Stimulated activated naive CD8-positive, alpha-beta T cell treated with anti-CD3 and anti-CD28 coated beads, Interleukin-15, Interleukin-2, amounts not matched to agents 100 ng/mL and 50 ng/mL, for 24 hours (primary cell): ENCODE measurements at regions not wholly inside any gene's neighbourhood (a gene's known extent, or its start where the extent isn't known, plus 50 kb on each side); places are given as distances from the start of the nearest gene placed in this dataset.

Experiments used
- H3K27ac Mint-ChIP-seq: one replicate; pipeline ENCODE4 v1.8.0; 2021; ENCODE audit warnings: mild to moderate bottlenecking, mixed read lengths
- H3K27me3 Mint-ChIP-seq: one replicate; pipeline ENCODE4 v1.8.0; 2021; ENCODE audit warnings: mixed read lengths
- H3K36me3 Mint-ChIP-seq: one replicate; pipeline ENCODE4 v1.8.0; 2021; ENCODE audit warnings: low read depth, mixed read lengths
- H3K4me1 Mint-ChIP-seq: one replicate; pipeline ENCODE4 v1.8.0; 2021; ENCODE audit warnings: low read depth, mixed read lengths
- H3K4me3 Mint-ChIP-seq: one replicate; pipeline ENCODE4 v1.8.0; 2021; ENCODE audit warnings: mild to moderate bottlenecking, mixed read lengths
- H3K9me3 Mint-ChIP-seq: one replicate; pipeline ENCODE4 v1.8.0; 2021; ENCODE audit warnings: mixed read lengths

DNA sequence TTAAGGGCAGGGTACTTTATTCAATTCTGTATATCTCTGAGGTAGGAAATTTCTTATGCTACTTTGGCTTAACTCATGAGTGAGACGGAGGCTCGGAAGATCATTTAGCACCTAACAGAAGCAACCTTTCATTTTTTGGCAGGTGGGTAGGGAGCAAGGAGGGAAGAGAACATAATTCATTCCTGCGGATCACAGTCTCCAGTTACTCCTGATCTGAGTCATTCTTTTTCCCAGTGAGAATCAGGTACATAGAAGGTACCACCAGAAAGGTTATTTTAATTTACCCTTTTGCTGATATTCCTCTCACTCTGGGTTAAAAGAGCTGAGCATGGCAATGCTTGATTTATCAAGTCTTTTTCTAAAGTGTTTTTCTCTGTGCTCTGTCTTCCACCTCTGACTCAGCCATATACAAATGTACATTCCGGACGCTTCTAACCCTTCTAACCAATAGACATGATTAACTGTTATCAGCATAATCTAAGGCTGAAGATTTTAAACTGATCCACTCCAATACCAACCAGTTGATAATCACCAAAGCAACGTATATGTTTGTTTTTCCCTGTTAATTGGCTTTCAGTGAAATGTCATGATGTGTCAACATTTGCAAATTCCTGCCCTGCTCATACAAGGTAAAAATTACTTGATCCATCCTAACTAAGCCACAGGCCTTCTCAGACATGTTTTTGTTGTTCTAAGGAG lies 271.7 kb downstream of the DUSP10 start:
- Mint-ChIP-seq H3K4me1 (no peaks in the 10 kb centered on the region), H3K9me3 (peaks cover 8% of the 10 kb centered on the region), H3K4me3 (no peak overlapping the region), H3K27me3 (peaks cover 36% of the 10 kb centered on the region), H3K27ac (no peak overlapping the region), H3K36me3 (no peaks in the 10 kb centered on the region)

DNA sequence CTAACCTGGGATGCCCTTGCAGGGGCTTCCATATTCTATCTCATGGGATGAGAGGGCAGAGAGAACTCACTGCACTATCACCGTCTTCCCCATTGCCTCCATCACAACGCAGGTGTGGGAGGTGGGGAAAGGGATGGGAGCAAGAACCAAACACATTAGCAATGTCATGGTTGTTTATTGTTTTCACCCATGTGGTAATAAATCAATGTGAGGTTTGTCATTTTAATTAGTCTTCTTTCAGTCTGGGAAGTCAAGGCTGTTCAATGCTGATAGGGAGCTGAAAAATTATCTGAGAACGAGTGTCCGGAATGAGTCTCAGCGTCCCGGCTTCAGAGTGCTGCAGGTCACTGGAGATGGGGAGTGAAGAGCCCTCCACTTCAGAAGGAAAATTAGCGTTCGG lies 268.5 kb downstream of the DUSP10 start:
- H3K4me1 Mint-ChIP-seq, result peaks cover 6% of the 10 kb centered on the region
- no peaks in the 10 kb centered on the region for H3K9me3 Mint-ChIP-seq
- H3K27ac Mint-ChIP-seq, result no peak overlapping the region
- peaks cover 20% of the 10 kb centered on the region for H3K27me3 Mint-ChIP-seq
- H3K36me3 Mint-ChIP-seq, result no peaks in the 10 kb centered on the region
- H3K4me3 Mint-ChIP-seq, result no peak overlapping the region

GRCh38 chr1:221477252-221477651 lies 264.6 kb downstream of the DUSP10 start:
- Mint-ChIP-seq H3K36me3 (no peaks in the 10 kb centered on the region), H3K4me1 (peaks cover 6% of the 10 kb centered on the region), H3K9me3 (no peaks in the 10 kb centered on the region), H3K27me3 (peaks cover 8% of the 10 kb centered on the region), H3K4me3 (no peak overlapping the region), H3K27ac (no peak overlapping the region)

- H3K36me3 Mint-ChIP-seq, result no peaks in the 10 kb centered on the region
- peaks cover 4% of the 10 kb centered on the region for H3K27me3 Mint-ChIP-seq
- H3K9me3 Mint-ChIP-seq, result no peaks in the 10 kb centered on the region
- H3K4me1 Mint-ChIP-seq, result peaks cover 6% of the 10 kb centered on the region
- H3K27ac Mint-ChIP-seq, result no peak overlapping the region
- H3K4me3 Mint-ChIP-seq, result no peak overlapping the region
Measured at GRCh38 chr1:221478050-221478949, 263.6 kb downstream of the DUSP10 start.

GRCh38 chr1:221487781-221488524 lies 253.9 kb downstream of the DUSP10 start:
- H3K36me3 Mint-ChIP-seq, result no peaks in the 10 kb centered on the region
- H3K4me1 Mint-ChIP-seq, result no peaks in the 10 kb centered on the region
- no peaks in the 10 kb centered on the region for H3K27me3 Mint-ChIP-seq
- no peak overlapping the region for H3K27ac Mint-ChIP-seq
- no peaks in the 10 kb centered on the region for H3K9me3 Mint-ChIP-seq
- no peak overlapping the region for H3K4me3 Mint-ChIP-seq

DNA sequence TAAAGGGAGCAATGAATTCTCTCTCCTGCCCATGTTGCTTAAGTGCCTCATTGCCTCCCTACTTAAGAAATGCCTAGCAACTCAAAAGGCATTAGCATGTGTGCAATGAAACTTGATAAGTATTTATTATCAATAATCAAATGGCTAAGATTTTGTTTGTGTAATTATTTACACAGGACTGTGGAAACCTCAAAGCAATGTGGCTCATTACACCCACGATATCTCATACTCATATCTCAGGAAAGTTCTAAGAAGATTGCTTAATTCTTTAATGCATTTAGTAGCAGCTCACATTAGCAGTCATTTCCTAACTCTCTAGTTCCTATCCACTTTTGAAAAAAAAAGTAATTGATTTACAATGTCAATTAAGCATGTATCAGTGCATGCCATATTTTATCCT lies 253.3 kb downstream of the DUSP10 start:
- Mint-ChIP-seq H3K27ac (no peak overlapping the region), H3K27me3 (no peaks in the 10 kb centered on the region), H3K4me1 (no peaks in the 10 kb centered on the region), H3K9me3 (no peaks in the 10 kb centered on the region), H3K36me3 (no peaks in the 10 kb centered on the region), H3K4me3 (no peak overlapping the region)

DNA sequence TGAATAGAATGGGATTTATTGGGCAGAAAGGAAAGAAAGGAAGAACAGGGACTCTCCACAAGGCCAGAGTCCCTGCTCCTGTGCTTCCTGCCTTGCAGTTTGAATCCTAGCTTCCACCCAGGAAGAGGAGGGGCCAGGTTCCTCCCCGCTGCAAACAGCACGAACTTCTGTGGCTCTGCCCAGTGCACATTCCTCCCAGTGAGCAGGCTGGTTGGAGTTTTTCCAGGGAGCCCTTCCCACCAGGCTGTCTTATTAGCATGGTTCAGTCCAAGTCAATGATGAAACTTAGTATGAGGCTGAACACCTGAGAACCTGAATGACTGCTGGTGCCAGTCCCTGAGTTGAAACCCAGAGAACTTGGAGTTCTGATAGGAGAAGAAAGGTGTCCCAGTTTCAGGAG lies 247.2 kb downstream of the DUSP10 start:
- no peak overlapping the region for H3K27ac Mint-ChIP-seq
- no peaks in the 10 kb centered on the region for H3K36me3 Mint-ChIP-seq
- H3K27me3 Mint-ChIP-seq, result peaks cover 8% of the 10 kb centered on the region
- no peak overlapping the region for H3K4me3 Mint-ChIP-seq
- no peaks in the 10 kb centered on the region for H3K9me3 Mint-ChIP-seq
- no peaks in the 10 kb centered on the region for H3K4me1 Mint-ChIP-seq

- Mint-ChIP-seq H3K4me1 (no peaks in the 10 kb centered on the region), H3K4me3 (no peak overlapping the region), H3K27me3 (peaks cover 8% of the 10 kb centered on the region), H3K27ac (no peak overlapping the region), H3K9me3 (no peaks in the 10 kb centered on the region), H3K36me3 (no peaks in the 10 kb centered on the region)
Measured at GRCh38 chr1:221497046-221497445, 244.8 kb downstream of the DUSP10 start.

DNA sequence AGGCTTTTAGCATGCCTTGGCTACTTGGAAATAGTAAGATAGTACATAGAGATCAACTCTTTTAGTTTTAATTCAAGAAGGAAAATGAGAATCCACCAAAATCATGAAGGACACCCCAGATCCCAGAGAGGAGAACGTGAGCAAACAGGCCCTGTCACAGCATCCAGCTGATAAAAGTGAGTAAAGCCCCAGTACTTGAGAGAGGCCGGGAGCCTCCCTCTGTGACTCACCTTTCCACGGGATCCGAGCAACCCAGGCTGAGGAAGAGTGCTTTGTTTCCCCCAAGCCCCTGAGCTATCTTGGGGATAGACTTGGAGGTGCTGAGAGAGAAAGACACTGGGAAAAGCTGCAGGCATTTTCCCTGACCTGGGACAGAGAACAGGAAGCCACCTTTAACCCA lies 238.6 kb downstream of the DUSP10 start:
- Mint-ChIP-seq H3K9me3 (peaks cover 18% of the 10 kb centered on the region), H3K4me3 (no peak overlapping the region), H3K36me3 (peaks cover 6% of the 10 kb centered on the region), H3K4me1 (no peaks in the 10 kb centered on the region), H3K27me3 (peaks cover 13% of the 10 kb centered on the region), H3K27ac (no peak overlapping the region)

DNA sequence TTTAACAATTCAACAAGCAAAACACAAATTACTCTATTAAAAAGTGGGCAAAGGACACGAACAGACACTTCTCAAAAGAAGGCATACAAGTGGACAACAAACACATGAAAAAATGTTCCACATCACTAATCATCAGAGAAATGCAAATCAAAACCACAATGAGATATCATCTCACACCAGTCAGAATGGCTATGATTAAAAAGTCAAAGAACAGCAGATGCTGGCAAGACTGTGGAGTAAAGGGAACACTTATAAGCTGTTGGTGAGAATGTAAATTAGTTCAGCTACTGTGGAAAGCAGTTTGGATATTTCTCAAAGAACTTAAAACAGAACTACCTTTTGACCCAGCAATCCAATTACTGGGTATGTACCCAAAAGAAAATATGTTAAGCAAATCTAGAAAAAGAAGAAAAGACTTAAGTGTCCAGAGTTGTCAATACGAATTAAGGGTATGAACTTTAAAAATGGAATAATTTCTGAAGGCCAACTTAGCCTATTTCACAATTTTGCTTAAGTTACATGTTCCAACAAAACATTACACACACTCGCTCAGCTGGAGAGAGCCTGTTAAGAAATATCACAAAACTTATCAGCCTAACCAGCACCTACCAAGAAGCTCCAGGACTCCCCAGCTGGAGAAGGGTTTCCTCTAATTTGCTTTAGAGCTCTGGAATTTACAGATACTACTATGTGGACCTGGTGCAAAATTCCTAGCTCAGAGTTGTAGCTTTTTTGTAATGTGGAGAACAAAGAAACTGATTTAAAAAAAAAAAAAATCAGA lies 232.1 kb downstream of the DUSP10 start:
- no peaks in the 10 kb centered on the region for H3K4me1 Mint-ChIP-seq
- H3K27ac Mint-ChIP-seq, result no peak overlapping the region
- peaks cover 18% of the 10 kb centered on the region for H3K9me3 Mint-ChIP-seq
- H3K27me3 Mint-ChIP-seq, result peaks cover 17% of the 10 kb centered on the region
- H3K36me3 Mint-ChIP-seq, result peaks cover 6% of the 10 kb centered on the region
- no peak overlapping the region for H3K4me3 Mint-ChIP-seq

DNA sequence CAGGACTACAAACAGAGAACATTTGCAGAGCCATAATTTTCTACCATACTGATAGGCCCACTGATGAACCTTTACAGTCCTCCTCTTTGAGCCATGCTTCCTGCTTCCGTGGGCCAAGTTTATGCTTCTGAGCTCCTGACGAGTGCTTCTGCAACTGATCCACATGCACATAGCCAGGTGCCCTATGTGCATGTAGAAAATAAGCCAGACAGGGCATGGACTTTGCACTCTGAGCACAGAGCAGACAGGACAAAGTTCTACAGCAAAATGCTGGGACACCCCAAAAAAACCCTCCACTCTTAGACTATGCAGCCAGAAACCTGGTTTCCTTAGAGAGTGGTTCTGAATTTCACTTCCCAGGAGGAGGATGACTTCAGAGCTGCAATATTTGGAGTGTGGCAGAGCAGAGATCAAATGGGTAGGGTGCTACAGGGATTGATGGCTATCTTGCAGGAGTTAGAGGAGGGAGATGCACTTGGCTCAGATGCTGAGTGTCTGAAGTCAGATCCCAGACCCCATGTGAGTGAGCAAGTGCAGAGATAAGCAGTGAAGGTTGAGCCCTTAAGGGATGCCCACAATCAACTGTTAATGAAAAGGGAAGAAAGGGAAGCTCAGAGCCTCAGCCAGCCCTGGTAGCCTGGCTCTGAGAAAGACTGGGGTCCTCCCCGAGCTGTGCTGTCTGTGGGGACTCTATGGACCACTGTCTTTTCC lies 230.9 kb downstream of the DUSP10 start:
- Mint-ChIP-seq H3K36me3 (no peaks in the 10 kb centered on the region), H3K27ac (no peak overlapping the region), H3K9me3 (peaks cover 8% of the 10 kb centered on the region), H3K4me3 (no peak overlapping the region), H3K4me1 (no peaks in the 10 kb centered on the region), H3K27me3 (peaks cover 10% of the 10 kb centered on the region)

- no peak overlapping the region for H3K4me3 Mint-ChIP-seq
- no peaks in the 10 kb centered on the region for H3K36me3 Mint-ChIP-seq
- H3K9me3 Mint-ChIP-seq, result no peaks in the 10 kb centered on the region
- peaks cover 4% of the 10 kb centered on the region for H3K27me3 Mint-ChIP-seq
- no peak overlapping the region for H3K27ac Mint-ChIP-seq
- H3K4me1 Mint-ChIP-seq, result no peaks in the 10 kb centered on the region
Measured at GRCh38 chr1:221511797-221512196, 230.1 kb downstream of the DUSP10 start.

DNA sequence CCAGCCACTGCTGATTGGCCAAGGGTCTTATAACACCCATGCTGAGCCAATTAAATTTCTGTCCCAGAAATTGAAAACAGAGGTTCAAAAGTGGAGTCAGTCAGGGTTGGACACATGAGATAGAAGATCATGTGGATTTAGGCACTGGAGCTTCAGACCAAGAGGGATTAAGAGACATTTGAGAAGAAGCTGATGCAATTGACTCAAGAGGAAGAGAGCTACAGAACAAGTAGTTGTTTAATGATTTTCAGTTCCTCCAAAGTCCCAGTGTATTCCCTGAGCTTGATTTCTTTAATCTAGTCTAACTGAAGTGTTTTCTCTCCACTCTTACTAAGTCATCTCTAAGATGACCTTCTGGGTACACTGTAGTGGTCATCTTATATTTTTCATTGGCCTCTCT lies 227.1 kb downstream of the DUSP10 start:
- Mint-ChIP-seq H3K27ac (peak overlapping the region; percentile 9), H3K27me3 (peaks cover 4% of the 10 kb centered on the region), H3K9me3 (no peaks in the 10 kb centered on the region), H3K4me3 (no peak overlapping the region), H3K36me3 (no peaks in the 10 kb centered on the region), H3K4me1 (no peaks in the 10 kb centered on the region)

- no peaks in the 10 kb centered on the region for H3K4me1 Mint-ChIP-seq
- peaks cover 4% of the 10 kb centered on the region for H3K27me3 Mint-ChIP-seq
- no peaks in the 10 kb centered on the region for H3K9me3 Mint-ChIP-seq
- H3K27ac Mint-ChIP-seq, result no peak overlapping the region
- H3K4me3 Mint-ChIP-seq, result no peak overlapping the region
- no peaks in the 10 kb centered on the region for H3K36me3 Mint-ChIP-seq
Measured at GRCh38 chr1:221515496-221515895, 226.4 kb downstream of the DUSP10 start.
